GM12878 (cell line): ENCODE measurements at regions not wholly inside any gene's neighbourhood (a gene's known extent, or its start where the extent isn't known, plus 50 kb on each side); places are given as distances from the start of the nearest gene placed in this dataset.
"Not testable (repeated sequence)": the region's sequence is repeated elsewhere in the genome, so short reads cannot be mapped to it uniquely, and the experiment has no call there.

Experiments
- EP300 ChIP-seq, 2 experiments: fragments of 150-350 bp in 1 of 2; IDR thresholded peaks; 2 replicates each; pipeline ENCODE4 v1.6.1; 2011 to 2012; ENCODE audit warnings: low read depth in 2 of 2, low read length in 2 of 2, borderline replicate concordance in 1 of 2, improper control_type of control experiment in 1 of 2, inconsistent platforms in 1 of 2; ENCODE audit not compliant: control insufficient read depth in 1 of 2
- PAX8 ChIP-seq: fragments of 450-650 bp; IDR thresholded peaks from 2 replicates; pipeline ENCODE4 v1.6.1; 2017; ENCODE audit warnings: mild to moderate bottlenecking, moderate library complexity
- SIN3A ChIP-seq: IDR thresholded peaks from 2 replicates; pipeline ENCODE4 v1.6.1; 2012; ENCODE audit warnings: low read depth, low read length, improper control_type of control experiment

GRCh38 chr6:63010962-63011361, 200.3 kb upstream of the FKBP1C start:
- TF ChIP-seq EP300 (IDR thresholded peaks at IDR 0.05; ENCODE audit: borderline replicate concordance in 1 of 2, control insufficient read depth in 1 of 2, low read depth in 2 of 2, low read length in 2 of 2); SIN3A; PAX8: not testable (repeated sequence)
